WERI-Rb-1 (cell line): ENCODE measurements at regions not wholly inside any gene's neighbourhood (a gene's known extent, or its start where the extent isn't known, plus 50 kb on each side); places are given as distances from the start of the nearest gene placed in this dataset.

Source experiments
- DNase-seq: peaks from one replicate; pipeline ENCODE4 v3.0.0-alpha.2; 2020
- H3K27ac ChIP-seq: fragments of 250-450 bp; sonication (Bioruptor Pico); 2 replicates; pipeline ENCODE4 v1.5.1; 2020; ENCODE audit warnings: mild to moderate bottlenecking, moderate library complexity
- H3K27me3 ChIP-seq: fragments of 250-450 bp; sonication (Bioruptor Pico); 2 replicates; pipeline ENCODE4 v1.5.1; 2021; ENCODE audit warnings: mild to moderate bottlenecking, low read depth, moderate library complexity; ENCODE audit not compliant: insufficient read depth, severe bottlenecking
- H3K36me3 ChIP-seq: fragments of 250-450 bp; sonication (Bioruptor Pico); 2 replicates; pipeline ENCODE4 v1.5.1; 2020; ENCODE audit warnings: mild to moderate bottlenecking, moderate library complexity
- H3K4me3 ChIP-seq: 2 replicates; pipeline ENCODE4 v1.5.1; 2011; ENCODE audit warnings: low read depth, mild to moderate bottlenecking, control low read depth, low read length
- H3K9me3 ChIP-seq: fragments of 250-450 bp; sonication (Bioruptor Pico); 2 replicates; pipeline ENCODE4 v1.5.1; 2021; ENCODE audit warnings: mild to moderate bottlenecking, moderate library complexity; ENCODE audit not compliant: severe bottlenecking
- TF ChIP-seq, protein P1 (sequence below): IDR thresholded peaks from 2 replicates; pipeline ENCODE4 v1.5.1; 2011; ENCODE audit warnings: low read depth, mild to moderate bottlenecking, control low read depth, inconsistent platforms, low read length

DNA sequence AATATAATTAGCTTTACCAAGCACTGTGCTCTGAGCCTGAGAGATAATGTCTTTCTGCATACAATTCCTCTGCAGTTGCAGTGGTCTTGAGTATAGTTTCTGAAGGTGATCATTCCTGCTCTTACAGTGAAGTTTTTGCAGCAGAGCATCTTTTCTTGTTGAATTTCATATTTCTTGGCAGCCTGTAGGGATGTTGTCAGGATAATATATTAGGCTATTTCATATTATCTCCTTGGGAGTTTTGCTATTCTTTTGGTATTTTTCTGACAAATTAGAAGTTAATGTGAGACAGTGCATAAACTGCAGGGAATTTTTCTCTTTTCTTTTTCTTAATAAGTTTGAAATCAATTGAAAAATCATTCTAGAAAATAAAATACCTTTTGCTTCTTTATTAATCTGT is 1502.6 kb upstream of the FLRT2 start:
- Histone ChIP-seq H3K9me3 (no peaks in the 10 kb centered on the region), H3K36me3 (no peaks in the 10 kb centered on the region), H3K27ac (no peak overlapping the region), H3K4me3 (no peak overlapping the region), H3K27me3 (no peaks in the 10 kb centered on the region)
- TF ChIP-seq, protein P1, sequence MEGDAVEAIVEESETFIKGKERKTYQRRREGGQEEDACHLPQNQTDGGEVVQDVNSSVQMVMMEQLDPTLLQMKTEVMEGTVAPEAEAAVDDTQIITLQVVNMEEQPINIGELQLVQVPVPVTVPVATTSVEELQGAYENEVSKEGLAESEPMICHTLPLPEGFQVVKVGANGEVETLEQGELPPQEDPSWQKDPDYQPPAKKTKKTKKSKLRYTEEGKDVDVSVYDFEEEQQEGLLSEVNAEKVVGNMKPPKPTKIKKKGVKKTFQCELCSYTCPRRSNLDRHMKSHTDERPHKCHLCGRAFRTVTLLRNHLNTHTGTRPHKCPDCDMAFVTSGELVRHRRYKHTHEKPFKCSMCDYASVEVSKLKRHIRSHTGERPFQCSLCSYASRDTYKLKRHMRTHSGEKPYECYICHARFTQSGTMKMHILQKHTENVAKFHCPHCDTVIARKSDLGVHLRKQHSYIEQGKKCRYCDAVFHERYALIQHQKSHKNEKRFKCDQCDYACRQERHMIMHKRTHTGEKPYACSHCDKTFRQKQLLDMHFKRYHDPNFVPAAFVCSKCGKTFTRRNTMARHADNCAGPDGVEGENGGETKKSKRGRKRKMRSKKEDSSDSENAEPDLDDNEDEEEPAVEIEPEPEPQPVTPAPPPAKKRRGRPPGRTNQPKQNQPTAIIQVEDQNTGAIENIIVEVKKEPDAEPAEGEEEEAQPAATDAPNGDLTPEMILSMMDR: no peak
- DNase-seq: no peak

DNA sequence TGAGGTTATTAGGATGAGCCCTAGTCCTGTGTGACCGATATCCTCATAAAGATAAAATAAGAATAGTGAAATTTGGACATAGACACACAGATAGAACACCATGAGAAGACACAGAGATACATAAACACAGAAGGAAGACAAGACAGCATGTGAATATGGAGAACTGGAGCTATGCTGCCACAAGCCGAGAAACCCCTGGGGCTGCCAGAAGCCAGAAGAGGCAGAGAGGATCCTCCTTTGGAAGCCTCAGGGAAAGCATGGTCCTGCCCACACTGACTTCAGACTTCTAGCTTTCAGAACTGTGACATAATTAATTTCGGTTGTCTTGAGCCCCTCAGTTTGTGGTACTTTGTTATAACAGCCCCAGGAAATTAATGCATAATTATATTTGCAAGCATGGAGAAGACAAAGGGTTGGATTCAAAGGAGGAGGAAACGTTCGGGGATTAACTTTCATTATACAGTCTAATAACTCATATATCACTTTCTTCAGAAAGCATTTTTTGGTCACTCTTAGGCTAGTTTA is 1501.8 kb upstream of the FLRT2 start:
- H3K27me3 ChIP-seq: no peaks in the 10 kb centered on the region
- no peak for DNase-seq
- no peaks in the 10 kb centered on the region for H3K9me3 ChIP-seq
- TF ChIP-seq, protein P1: no peak
- H3K27ac ChIP-seq: no peak overlapping the region
- no peak overlapping the region for H3K4me3 ChIP-seq
- no peaks in the 10 kb centered on the region for H3K36me3 ChIP-seq

DNA sequence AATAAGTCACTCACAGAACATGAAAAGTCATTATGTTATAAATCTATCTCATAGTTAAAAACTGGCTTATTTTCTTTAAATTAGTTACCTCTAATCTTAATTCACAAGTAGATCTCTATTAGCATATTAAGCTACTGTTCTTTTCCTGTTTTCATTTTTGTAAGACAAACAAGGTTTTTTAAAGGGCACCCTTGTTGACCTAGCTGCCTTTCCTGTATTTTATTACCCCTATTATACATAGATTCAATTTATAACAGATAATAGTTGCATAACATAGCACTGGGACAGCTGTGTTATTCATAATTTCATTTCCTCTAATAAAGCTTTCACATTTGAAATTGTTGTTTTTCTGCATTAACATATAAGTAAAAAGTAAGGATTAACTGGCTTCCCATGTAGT is 1500.7 kb upstream of the FLRT2 start:
- H3K27ac ChIP-seq: no peak overlapping the region
- TF ChIP-seq, protein P1: no peak
- H3K36me3 ChIP-seq: no peaks in the 10 kb centered on the region
- H3K4me3 ChIP-seq: no peak overlapping the region
- no peaks in the 10 kb centered on the region for H3K27me3 ChIP-seq
- H3K9me3 ChIP-seq: no peaks in the 10 kb centered on the region
- no peak for DNase-seq

DNA sequence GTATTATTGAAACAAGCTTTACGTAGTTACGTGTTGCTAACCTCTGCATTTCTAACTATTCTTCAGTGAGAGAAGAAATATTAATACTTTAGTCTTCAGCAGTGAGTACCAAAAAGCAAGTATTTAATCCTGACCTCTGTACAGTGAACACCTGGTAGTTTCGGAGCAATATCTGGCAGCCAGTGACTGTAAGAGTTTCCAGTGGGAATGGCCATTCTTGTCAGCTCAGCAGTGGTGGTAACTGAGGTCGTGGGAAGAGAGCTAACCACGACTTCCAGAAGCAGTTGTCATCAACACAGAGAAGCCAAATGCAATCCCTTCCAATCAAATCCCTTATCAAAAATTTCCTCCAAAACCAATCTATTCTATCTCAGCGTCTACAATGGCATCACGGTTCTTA is 1500.2 kb upstream of the FLRT2 start:
- no peak for DNase-seq
- H3K4me3 ChIP-seq: no peak overlapping the region
- no peaks in the 10 kb centered on the region for H3K9me3 ChIP-seq

DNA sequence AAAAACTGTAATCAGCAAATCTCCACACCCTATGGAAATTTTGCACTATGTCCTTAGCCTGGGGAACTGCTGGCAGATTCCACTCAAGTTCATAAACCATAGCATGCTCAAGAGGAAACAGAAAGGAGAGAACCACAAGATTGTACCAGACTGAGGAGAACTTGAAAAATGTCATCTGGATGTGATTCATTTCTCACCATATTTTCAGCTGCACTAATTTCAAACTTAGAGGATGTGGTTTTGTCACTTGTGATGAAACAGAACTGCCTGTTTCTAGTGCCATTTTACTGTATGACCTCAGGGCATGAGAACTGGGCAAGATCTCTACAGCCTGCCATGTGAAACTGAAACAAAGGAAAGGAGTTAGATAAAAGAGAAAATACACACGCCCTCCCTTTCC is 1493.1 kb upstream of the FLRT2 start:
- TF ChIP-seq, protein P1: no peak
- no peaks in the 10 kb centered on the region for H3K36me3 ChIP-seq
- no peaks in the 10 kb centered on the region for H3K27me3 ChIP-seq
- DNase-seq: no peak
- H3K4me3 ChIP-seq: no peak overlapping the region
- H3K27ac ChIP-seq: no peak overlapping the region
- H3K9me3 ChIP-seq: no peaks in the 10 kb centered on the region

More for the DNA sequence above, 1500.2 kb upstream of the FLRT2 start:
- Histone ChIP-seq H3K36me3 (no peaks in the 10 kb centered on the region), H3K27me3 (no peaks in the 10 kb centered on the region), H3K27ac (no peak overlapping the region)
- TF ChIP-seq, protein P1: no peak

DNA sequence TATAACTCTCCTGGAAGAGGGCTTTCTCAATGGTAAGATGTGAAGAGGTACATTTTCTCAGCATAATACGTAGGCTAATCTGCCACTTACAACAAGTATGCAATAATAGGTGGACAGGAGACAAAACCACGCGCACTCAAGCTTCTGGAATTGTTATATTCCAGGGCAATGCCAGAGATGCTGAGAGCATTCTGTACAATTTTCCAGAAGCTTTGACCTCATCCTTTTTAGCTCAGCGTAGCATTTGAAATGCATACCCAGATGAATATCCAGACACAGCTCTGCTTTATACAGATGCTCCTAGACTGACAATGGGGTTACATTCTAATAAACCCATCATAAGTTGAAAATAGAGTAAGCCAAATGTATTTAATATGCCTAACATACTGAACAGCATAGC is 1492.4 kb upstream of the FLRT2 start:
- TF ChIP-seq, protein P1: no peak
- no peaks in the 10 kb centered on the region for H3K9me3 ChIP-seq

More for the DNA sequence above, 1492.4 kb upstream of the FLRT2 start:
- Histone ChIP-seq H3K27ac (no peak overlapping the region), H3K27me3 (no peaks in the 10 kb centered on the region), H3K4me3 (no peak overlapping the region), H3K36me3 (no peaks in the 10 kb centered on the region)
- no peak for DNase-seq
